ENCODE measurements at regions not wholly inside any gene's neighbourhood (a gene's known extent, or its start where the extent isn't known, plus 50 kb on each side); places are given as distances from the start of the nearest gene placed in this dataset.
"Not testable (repeated sequence)": the region's sequence is repeated elsewhere in the genome, so short reads cannot be mapped to it uniquely, and the experiment has no call there.

DNA sequence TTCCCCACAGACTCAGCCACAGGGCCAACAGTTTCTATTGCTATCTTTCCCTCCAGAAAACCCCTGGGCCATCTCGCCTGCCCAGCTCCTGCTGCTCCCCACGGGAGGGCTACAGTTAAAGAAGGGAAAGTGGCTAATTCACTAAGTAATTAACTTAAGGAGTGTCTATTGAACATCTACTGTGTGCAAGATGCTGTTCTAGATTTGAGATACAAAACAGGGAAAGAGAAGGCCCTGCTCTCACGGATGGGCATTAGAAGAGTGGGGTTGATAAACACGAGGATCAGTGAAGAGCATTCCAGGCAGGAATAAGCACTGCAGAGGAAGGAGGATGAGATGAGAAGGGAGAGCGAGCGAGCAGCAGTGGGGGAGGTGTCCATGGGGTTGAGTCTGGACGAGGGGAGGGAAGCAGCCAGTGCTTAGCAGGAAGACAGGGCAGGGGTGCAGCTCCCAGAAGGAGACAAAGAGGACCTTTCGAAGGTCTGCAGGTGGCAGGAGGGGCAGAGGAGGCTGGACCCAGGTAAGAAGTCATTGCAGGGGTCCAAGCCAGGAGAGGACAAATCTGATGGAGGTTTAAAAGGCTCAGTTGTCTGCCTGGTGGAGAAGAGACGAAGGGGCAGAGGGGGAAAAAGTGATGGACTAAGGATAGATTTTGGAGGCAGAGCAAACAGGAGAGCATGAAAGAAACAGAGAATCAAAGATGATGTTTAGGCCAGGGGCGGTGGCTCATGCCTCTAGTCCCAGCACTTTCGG is 64.7 kb downstream of the KLF15 start:
- DNase-seq = no peak

GRCh38 chr3:126291537-126291936 is 65.7 kb downstream of the KLF15 start:
- no peak for DNase-seq

DNA sequence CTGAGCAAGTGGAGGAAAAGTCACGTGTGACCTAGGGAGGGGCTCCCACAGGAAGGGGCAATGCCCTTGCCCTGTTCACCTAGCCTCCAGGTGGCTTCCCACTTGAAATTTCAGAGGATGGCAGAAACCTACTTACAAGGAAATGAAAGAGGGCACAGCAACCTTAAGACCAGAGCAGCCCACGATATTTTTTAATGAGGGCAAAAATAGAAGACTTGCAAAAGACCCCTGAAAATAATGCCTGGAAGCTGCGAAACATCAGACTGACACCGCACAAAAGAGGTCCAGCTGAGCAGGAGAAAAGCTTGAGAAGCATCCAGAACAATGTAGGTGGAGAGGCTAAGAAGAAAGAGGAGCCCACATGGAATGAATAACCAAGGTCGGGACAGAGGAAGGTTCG is 66.1 kb downstream of the KLF15 start:
- DNase-seq = no peak

DNA sequence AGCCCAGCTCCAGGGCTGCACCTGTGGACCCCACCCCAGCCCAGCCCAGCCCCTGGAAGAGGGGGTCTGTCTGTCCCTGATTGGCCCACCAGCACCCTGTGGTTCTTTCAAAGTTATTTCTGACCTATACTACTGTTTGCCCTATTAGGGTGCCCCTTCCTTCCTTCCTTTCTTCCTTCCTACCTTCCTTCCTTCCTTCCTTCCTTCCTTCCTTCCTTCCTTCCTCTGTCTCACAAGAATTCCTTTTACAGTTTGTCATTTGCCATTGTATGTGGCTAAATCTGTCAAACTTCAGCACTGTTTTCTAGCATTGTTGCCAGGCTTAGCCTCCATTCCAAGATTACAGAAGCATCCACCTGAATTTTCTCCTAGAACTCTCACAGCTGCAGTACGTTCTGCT is 66.9 kb downstream of the KLF15 start:
- DNase-seq = no peak

DNA sequence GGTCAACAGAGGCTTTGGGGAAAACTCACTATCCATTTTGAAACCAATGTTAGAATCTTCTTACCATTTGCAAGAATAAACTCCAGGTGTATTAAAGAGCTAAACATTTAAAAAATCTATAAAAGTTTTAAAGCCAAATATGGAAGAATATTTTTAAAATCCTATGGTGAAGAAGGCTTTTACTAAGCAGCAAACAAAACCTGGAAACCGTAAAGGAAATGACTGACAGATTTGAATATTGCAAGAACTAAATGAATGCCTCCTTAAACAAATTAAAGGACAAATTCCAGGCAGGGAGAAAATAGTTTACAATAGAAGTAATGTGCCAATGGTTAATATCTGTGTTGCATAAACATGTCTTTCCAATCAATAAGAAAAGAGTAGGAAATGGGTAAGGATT is 68.1 kb downstream of the KLF15 start:
- DNase-seq = no peak

DNA sequence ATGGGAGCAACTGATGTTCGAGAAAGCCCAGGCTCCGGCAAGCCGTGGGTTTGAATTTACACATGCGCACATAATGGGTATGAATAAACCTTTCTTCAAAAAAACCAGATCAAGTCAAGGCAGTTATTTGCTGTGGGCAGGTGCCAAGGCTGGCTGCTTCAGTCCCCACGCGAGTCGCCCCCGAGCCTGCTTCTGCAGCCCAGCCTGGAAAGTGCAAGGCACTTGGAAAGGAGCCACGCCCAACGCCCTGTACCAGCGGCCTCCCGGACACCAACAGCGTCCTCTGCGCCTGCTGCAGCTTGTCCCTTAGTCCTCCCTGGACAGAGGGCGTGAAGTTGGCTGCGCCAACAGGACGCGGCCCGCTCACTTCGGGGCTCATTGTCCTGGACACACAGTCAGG is 68.9 kb downstream of the KLF15 start:
- DNase-seq = no peak

- DNase-seq = peak; percentile 42
These were observed 69.5 kb downstream of the KLF15 start for GRCh38 chr3:126287536-126288241.

DNA sequence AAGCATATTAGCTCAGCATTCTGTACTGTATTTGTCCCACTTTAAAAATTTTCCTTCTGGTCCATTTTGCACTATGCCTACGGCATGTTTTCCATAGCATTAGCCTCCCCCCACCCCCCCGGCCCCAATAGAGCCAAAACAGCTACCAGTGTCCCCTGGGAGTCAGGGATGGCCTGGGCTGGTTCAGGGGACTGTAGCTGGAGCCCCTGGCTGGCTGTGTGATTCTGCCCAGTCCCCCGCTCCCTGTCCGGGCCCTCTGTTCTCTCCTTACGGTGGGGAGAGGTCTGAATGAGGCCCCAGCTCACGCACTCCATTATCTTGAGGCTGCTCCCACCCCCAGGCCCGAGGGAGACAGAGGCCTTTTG is 70.1 kb downstream of the KLF15 start:
- DNase-seq = peak; percentile 44

DNA sequence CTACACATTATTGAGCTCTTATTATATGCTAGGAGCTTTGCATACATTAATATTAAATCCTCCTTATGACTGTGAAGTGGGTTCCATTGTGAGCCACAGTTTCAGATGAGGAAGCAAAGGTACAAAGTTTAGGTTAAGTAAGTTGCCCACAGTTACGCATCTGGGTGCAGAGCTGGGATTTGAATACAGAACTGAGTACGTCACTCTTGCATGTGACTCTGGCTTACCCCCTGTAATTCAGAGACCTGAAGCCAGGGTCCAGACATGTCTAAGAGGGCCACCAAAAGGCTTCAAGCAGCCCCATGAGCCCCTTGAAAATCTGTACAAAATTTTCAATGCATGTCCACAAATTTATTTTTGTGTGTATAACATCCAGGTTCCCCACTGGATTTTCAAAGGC is 71.8 kb downstream of the KLF15 start:
- DNase-seq = no peak

DNA sequence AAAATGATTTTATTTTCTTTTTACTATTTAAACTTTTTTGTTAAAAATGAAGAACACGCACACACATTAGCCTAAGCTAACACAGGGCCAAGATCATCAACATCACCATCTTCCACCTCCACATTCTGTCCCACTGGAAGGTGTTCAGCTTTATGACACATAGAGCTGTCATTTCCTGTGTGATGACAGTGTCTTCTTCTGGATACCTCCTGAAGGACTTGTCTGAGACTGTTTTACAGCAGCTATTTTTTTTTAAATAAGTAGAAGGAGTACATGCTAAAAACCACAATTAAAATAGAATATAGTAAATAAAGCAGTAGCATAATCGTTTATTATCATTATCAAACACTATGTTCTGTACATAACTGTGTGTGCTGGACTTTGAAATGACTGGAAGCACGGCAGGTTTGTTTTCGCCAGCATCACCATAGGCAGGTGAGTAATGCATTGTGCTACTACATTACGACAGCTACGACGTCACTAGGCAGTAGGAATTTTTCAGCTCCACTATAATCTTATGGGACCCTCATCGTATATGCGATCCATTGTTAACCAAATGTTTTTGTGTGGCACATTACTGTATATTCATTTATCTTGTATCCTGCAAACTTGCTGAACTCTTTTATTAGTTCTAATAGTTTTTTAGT is 72.8 kb downstream of the KLF15 start:
- DNase-seq = no peak

- DNase-seq = not testable (repeated sequence)
These were observed 73.6 kb downstream of the KLF15 start for GRCh38 chr3:126283651-126284050.

GRCh38 chr3:126279853-126280252 is 77.4 kb downstream of the KLF15 start:
- no peak for DNase-seq

- DNase-seq = peak; percentile 10
These were observed 79.4 kb downstream of the KLF15 start for GRCh38 chr3:126277629-126278378.

DNA sequence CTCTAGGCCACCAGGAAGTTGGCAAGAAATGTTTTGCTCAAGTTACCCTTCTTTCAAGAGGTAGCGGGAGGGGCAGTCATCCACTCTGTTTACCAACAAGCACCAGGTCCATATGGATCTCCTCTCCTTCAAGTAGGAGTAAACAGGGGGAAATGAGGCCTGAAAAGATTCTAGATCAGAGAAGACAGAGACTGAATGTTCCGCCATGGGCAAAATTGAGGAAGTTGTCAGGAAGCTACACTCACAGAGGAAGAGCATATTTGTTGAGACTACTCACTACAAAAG is 81.6 kb downstream of the KLF15 start:
- no peak for DNase-seq

DNA sequence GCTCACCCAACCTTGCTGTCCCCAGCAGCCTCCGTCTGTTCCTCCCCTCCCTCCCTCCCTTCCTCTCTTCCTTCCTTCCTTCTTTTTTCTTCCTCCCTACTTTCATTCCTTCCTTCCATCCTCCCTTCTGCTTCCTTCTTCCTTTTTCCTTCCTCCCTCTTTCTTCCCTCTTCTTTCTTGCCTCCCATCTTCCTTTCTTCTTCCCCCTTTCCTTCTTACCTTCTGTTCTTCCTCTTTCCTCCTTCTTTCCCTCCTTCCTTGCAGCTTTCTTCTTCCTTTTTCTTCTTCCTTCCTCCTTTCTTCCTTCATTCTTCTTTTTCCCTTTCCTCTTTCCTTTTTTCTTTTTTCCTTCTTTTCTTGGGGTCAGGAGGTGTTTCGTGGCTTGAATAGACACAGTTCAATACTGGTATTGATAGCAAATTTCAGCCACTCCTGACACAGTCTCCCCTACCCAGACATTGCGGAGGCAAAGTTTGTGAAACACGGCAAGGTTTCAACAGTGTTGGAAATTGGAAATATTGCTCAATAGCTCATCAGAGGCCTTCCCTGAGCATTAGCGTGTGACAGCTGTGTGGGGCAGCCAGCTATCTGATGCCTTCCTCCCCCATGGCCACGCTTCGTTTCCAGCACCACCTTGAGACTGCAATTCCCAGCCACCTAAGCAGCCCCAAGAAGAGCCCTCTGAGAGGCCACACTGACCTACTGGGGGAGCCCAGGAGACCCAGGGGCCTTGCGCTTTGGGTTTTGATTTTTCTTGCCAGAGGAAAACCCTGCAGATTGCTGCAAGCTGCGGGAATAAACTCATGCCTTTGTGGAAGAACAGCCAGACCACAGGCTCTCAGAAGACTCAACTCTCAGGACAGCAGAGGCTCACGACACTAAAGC is 82.2 kb downstream of the KLF15 start:
- DNase-seq = no peak

DNA sequence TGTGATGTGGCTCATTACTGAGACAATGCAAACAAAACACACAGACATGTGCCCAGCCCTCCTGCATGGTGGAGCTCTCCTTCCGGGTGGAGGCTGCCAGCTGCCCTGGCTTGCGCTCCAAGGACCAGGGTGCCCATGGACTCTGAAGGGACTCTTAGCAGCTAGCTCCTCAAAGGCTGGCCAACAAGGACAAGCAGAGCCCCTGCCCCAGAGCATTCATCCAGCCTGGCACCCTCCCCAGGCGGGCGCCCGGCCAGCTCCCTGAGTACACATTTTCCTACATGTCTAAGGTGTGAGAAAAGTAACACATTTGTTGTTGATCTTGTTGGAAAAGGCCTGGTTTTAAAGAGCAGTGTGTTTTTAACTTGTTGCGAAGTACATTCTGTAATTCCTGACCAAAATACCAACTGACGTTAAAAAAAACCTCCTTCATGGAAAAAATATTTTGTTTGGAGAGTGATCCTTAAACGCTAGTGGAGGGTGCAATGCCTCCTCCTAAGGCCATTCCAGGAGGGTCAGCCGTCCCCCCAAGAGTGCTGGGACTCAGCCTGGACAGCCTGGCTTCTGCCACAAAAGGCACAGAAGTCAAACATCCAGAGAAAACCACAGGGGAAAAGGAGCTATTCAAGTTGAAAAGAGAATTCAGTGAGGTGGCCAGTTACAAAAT is 86.9 kb downstream of the KLF15 start:
- DNase-seq = peak; percentile 20

DNA sequence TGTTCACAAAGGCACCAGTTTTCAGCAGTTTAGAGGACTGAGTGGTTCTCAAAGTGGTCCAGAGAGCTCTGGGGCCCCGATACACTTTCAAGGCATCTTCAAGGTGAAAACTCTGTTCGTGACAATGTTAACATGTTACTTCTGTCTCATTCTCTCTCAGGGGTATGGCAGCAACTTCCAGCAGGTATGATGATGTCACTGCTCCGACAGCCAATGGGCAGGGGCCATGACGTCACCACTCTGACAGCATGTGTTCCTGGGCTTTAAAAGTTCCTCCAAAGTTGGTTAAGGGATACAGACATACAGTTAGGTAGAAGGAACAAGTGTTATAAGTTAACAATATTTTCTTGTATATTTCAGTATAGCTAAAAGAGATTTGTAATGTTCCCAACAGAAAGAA is 87.9 kb downstream of the KLF15 start:
- peak; percentile 26 for DNase-seq

- peak; percentile 18 for DNase-seq
These were observed 88.3 kb downstream of the KLF15 start for GRCh38 chr3:126268866-126269265.

DNA sequence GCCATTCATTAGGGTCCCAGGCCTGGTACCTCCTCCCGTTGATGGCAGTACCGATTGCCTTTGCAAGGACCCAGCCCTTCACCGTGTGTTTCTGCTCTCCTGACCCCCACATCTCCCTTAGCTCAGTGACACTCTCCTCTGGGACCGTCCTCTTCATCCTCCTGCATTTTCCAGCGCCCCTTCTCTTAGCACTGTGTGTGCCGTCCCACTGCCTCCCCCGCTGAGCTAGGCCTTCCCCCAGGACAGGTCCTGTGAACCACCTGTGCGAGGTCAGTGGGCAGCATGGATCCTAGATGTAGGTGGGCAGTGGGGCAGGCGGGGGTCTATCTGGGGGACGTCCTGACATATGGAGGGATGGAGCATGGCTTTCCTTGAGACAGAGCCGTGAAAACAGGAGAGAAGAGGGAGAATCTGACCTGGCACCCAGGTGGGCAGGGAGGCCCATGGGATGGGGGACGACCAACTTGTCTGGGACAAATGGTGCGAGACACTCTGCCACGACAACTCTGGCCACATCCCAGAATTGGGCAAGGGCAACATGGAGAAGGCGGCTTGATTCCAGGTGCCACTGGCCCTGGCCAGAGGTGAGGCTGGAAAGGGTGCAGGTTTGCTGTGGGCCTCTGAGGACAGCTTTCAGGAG is 87.7 kb upstream of the ALDH1L1 start:
- DNase-seq = peak; percentile 20

GRCh38 chr3:126267169-126267975 is 87.0 kb upstream of the ALDH1L1 start:
- DNase-seq = peak; percentile 44

DNA sequence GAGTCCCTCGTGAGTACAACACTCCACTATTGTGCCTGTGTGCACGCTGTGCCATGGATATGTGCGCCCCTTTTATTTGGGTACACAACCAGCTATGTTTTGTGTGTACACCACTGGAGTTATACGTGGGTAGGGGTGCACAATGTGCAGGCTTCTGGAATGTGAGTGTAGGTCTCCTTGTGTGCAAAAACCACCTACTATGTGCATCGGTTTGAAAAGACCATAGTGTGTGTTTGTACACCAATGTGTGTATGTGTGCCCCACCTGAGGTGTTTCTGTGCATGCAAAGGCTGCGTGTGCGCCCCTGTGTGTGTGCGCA is 86.4 kb upstream of the ALDH1L1 start:
- peak; percentile 28 for DNase-seq

Data from activated CD8-positive, alpha-beta memory T cell treated with anti-CD3 and anti-CD28 coated beads, Interleukin-2, amount 50 U/mL, for 48 hours (primary cell).